Islet of Langerhans (tissue), 1 donor: ENCODE measurements at regions not wholly inside any gene's neighbourhood (a gene's known extent, or its start where the extent isn't known, plus 50 kb on each side); places are given as distances from the start of the nearest gene placed in this dataset.
A peak's percentile ranks its signal among the peaks of the same experiment; 100 is the strongest.
"Not testable (repeated sequence)": the region's sequence is repeated elsewhere in the genome, so short reads cannot be mapped to it uniquely, and the experiment has no call there.

Experiments used
- FAIRE-seq: peaks from one replicate; lab custom pipeline; 2011; peaks lifted over from hg19 to GRCh38; lab: Jason Lieb, UNC

DNA sequence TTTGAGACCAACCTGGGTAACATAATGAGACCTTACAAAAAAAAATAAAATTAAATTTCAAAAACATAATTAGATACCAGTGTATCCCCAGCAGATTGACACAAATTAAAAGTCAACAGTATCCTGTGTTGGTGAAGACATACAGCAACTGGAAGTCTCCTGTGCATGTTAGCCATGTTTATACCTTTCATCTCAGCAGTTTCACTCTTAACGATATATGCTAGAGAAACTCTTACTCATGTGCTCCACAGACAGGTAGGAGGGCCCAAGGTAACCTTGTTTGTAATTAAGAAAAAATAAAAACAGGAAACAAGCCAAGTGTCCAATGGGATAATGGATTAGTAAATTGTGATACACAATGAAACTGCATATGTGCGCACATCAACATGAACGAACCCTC is 50.1 kb upstream of the N4BP3 start:
- no peak for FAIRE-seq

DNA sequence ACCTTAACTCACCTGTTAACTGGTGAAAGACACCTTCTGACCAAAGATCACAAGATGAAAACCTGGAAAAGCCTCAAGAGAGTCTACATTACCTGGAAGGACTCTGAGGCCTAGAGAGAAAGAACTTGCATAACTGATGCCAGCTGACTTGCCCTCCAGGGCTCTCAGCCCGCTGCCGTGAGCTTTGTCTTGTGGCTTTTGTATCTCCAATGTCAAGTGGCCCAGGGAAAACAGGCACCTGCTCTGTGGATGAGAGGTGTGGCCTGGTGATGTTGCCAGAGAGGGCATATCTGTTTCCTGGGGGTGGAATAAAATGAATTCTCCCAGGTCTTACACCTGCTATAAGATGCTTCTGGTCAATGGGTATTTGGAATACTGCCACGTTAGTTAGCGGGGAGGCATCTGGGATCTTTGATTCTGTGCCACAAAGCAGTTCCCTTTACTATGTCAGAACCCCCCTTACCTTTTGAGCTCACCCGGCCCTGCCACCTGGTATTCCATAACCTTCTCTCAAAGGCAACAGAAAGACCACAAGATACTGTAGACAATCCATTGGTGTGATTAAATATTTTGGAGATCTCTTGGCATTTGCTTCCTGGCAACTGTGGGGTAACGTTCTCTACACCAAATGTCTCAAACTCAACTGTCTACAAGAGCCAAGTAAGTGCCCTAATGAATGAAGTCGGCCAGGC is 54.9 kb upstream of the N4BP3 start:
- no peak for FAIRE-seq

DNA sequence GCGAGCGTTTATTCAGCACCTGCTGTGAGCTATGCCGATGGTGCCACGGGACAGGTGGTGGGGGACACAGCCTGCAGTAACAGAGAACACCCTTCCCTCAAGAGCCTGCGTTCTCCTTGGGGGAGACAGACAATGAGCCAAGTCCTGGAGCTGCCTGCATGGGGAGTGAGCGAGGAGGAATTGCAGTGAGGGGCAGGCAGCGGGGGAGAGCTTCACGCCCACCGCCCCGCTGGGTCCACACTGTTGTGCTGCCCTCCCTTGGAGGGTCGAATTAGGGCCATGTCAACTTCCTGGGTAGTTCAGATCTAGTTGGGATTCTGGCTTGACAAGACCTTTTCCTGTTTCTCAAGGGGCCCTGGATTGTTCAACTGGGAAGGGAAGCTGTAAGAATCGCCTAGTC is 55.5 kb upstream of the N4BP3 start:
- FAIRE-seq, result no peak

DNA sequence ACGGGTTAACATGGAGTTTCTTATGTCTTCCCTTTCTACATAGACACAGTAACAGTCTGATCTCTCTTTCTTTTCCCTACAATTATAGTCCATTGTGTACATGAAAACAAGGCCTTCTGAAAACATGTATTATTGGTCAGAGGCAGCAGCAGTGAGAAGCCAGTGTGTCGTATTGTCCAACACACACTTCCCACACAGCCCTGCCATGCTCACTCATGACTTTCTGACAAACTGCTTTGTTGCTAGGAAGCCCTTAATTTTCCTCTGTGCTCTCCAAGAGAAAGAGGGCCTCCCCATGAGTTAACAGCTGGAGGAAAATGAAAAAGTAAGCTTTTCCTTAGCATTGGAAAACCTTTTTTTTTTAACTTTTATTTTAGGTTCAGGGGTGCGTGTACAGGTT is 56.4 kb upstream of the N4BP3 start:
- peak; percentile 76 for FAIRE-seq

DNA sequence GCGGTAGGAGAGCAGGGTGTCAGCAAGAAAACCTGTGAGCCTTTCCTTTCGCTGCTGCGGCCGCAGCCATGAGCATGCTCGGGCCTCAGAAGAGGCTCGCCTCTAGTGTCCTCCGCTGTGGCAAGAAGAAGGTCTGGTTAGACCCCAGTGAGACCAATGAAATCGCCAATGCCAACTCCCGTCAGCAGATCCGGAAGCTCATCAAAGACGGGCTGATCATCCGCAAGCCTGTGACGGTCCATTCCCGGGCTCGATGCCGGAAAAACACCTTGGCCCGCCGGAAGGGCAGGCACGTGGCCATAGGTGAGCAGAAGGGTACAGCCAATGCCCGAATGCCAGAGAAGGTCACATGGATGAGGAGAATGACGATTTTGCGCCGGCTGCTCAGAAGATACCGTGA is 57.8 kb upstream of the N4BP3 start:
- FAIRE-seq, result not testable (repeated sequence)

DNA sequence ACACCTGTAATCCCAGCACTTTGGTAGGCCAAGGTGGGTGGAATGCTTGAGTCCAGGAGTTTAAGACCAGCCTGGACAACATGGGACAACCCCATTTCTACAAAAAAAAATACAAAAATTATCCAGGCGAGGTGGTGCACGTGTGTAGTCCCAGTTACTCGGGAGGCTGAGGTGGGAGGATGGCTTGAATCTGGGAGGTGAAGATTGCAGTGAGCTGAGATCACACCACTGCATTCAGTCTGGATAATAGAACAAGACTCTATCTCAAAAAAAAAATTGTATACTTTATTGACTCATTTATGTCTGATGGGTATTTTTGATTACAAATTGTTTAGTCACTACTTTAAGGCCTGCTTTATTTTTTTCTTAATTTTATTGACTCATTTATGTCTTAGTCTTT is 56.0 kb upstream of the PROP1 start:
- not testable (repeated sequence) for FAIRE-seq

DNA sequence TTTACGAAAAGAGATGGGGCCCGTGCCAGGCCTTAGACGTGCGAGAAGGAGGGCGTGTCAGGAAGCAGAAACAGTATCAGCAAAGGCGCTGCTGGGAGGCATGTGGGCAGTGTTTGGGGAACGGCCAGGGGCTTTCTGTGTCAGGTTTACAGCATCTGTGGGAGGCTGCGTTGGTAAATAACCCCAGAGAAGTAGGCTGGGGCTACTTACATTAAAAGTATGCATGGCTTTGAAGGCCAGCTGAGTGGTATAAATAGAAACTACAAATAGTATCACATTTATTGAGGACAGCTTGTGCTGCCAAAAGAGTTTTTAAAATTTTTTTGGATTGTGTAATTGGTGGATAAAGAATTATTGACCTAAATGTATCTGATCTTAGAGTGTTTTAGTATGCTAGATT is 54.8 kb upstream of the PROP1 start:
- FAIRE-seq, result not testable (repeated sequence)

DNA sequence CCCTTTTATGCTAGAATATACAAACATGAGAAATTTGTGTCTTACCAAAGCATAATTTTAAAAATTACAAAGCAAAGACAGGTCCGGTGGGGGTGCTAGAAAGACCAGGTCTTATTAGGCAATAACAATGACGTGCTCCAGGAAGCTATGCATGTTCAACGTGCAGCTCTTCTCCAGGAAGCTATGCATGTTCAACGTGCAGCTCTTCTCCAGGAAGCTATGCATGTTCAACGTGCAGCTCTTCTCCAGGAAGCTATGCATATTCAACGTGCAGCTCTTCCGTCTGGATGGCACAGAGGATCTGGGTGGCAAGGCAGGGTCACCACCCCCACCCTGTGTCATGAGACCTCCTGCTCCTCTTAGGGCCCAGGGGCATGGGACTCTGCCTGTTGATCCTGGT is 51.9 kb upstream of the PROP1 start:
- FAIRE-seq, result not testable (repeated sequence)

DNA sequence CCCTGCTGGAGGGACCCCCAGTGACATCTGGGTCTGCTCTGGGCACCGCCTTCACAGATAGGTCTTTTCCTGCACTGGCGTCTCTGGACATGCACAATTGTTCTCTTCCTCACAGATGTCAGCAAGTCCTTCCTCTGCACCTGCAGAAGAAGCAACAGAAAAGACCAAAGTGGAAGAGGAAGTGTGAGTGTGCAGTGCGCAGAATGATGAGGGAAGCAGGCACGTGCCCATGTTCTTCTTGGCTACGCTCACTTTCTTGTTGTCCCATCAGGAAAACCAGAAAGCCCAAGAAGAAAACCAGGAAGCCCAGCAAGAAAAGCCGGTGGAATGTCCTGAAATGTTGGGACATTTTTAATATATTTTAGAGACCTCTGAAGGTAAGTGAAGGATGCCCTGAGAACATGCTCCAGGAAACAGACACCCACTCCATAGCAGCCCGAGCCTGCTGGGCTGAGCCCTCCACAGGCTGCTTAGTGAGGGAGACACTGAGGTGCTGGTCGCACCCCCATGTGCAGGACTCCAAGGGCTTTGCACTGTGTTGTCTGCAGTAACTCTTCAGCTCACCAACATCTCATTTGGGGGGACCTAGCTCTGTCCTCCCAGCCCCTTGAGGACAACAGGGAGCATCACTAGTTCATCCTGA is 50.8 kb upstream of the PROP1 start:
- FAIRE-seq, result not testable (repeated sequence)

DNA sequence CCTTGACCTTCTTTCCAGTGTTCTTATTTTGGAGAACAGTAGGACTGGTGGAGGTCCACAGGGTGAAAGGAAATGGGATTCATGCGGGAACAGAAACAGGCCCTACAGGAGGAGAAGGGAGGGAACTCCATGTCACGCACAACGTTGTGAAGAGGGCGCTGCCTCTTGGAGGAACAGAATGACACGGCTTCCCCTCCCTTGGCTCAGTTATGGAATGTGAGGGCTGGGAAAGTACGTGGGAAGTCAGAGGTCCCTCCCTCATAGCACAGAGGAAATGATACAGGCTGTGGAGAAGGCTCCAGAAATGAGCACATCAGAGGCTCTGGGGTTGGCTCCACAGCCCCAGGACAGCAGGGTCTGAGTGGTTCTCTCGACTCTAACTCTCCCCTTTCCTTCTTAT is 49.9 kb upstream of the PROP1 start:
- FAIRE-seq, result not testable (repeated sequence)
